Neural progenitor cell (in vitro differentiated cells): ENCODE measurements at regions not wholly inside any gene's neighbourhood (a gene's known extent, or its start where the extent isn't known, plus 50 kb on each side); places are given as distances from the start of the nearest gene placed in this dataset.

Source experiments
- CTCF ChIP-seq: fragments of 200-600 bp; sonication (generic); IDR thresholded peaks from 2 replicates; pipeline ENCODE4 v1.5.1; 2017; ENCODE audit warnings: antibody characterized with exemption, mild to moderate bottlenecking
- EZH2 ChIP-seq: fragments of 200-600 bp; sonication (generic); IDR thresholded peaks from 2 replicates; pipeline ENCODE4 v1.6.1; 2017; ENCODE audit warnings: antibody characterized with exemption, mild to moderate bottlenecking, moderate library complexity

GRCh38 chr10:4102802-4103344 lies 317.9 kb upstream of the KLF6 start:
- no peak for TF ChIP-seq CTCF
- TF ChIP-seq EZH2: no peak
